PC-9 (cell line): ENCODE measurements at regions not wholly inside any gene's neighbourhood (a gene's known extent, or its start where the extent isn't known, plus 50 kb on each side); places are given as distances from the start of the nearest gene placed in this dataset.

Source experiments
- BruUV-seq: library from RNA; stranded (reverse); fragments of 400-500 nt; replicated peaks from 2 replicates; lab custom pipeline; 2021; lab: Mats Ljungman, UMichigan
- CTCF ChIA-PET: fragments of 300-600 bp; sonication (Branson Sonifier 250); formaldehyde crosslinking; loops from one replicate; lab custom pipeline; 2022; ENCODE audit warnings: antibody characterized with exemption; lab: Charles Lee
- POLR2A ChIA-PET: fragments of 300-600 bp; sonication (Branson Sonifier 250); formaldehyde crosslinking; loops from one replicate; lab custom pipeline; 2022; ENCODE audit warnings: antibody characterized with exemption; ENCODE audit not compliant: unreplicated experiment; lab: Charles Lee
- DNase-seq, 2 experiments: peaks; one replicate each; pipeline versions ENCODE4 v3.0.0 to v3.0.0-alpha.2; 2015 to 2022; ENCODE audit warnings: mixed read lengths in 1 of 2
- H2AFZ ChIP-seq: fragments of 200-600 bp; sonication (generic); 2 replicates; pipeline ENCODE4 v1.8.1; 2017; ENCODE audit warnings: antibody characterized with exemption
- H3F3A ChIP-seq: fragments of 200-600 bp; sonication (generic); 2 replicates; pipeline ENCODE4 v1.8.1; 2017; ENCODE audit warnings: antibody characterized with exemption, mild to moderate bottlenecking, low read depth; ENCODE audit not compliant: insufficient read depth
- H3K27ac ChIP-seq: fragments of 200-600 bp; sonication (generic); 2 replicates; pipeline ENCODE4 v1.6.1; 2016; ENCODE audit warnings: mixed run types
- H3K27me3 ChIP-seq: fragments of 200-600 bp; sonication (generic); 2 replicates; pipeline ENCODE4 v1.6.1; 2016; ENCODE audit warnings: low read depth, mixed run types; ENCODE audit not compliant: insufficient read depth
- H3K36me3 ChIP-seq: fragments of 200-600 bp; sonication (generic); 2 replicates; pipeline ENCODE4 v1.6.1; 2016; ENCODE audit warnings: low read depth, mixed run types
- H3K4me1 ChIP-seq: fragments of 200-600 bp; sonication (generic); replicated peaks from 2 replicates; pipeline ENCODE4 v1.6.1; 2016; ENCODE audit warnings: mixed run types; ENCODE audit not compliant: insufficient read depth
- H3K4me2 ChIP-seq: fragments of 200-600 bp; sonication (generic); 2 replicates; pipeline ENCODE4 v1.6.1; 2017; ENCODE audit warnings: mixed run types
- H3K4me3 ChIP-seq: fragments of 200-600 bp; sonication (generic); 2 replicates; pipeline ENCODE4 v1.6.1; 2016; ENCODE audit warnings: mixed run types
- H3K79me2 ChIP-seq: fragments of 200-600 bp; sonication (generic); 2 replicates; pipeline ENCODE4 v1.6.1; 2017; ENCODE audit warnings: low read depth, mixed run types
- H3K9me2 ChIP-seq: fragments of 200-600 bp; sonication (generic); 2 replicates; pipeline ENCODE4 v1.8.1; 2017; ENCODE audit warnings: mild to moderate bottlenecking; ENCODE audit not compliant: insufficient read depth
- H3K9me3 ChIP-seq: fragments of 200-600 bp; sonication (generic); 2 replicates; pipeline ENCODE4 v1.8.1; 2016; ENCODE audit warnings: low read depth; ENCODE audit not compliant: insufficient read depth
- H4K20me1 ChIP-seq: fragments of 200-600 bp; sonication (generic); 2 replicates; pipeline ENCODE4 v1.8.1; 2017; ENCODE audit not compliant: insufficient read depth
- EZH2 ChIP-seq: fragments of 200-600 bp; sonication (generic); IDR thresholded peaks from 2 replicates; pipeline ENCODE4 v1.8.0; 2017; ENCODE audit warnings: antibody characterized with exemption, low read depth
- intact Hi-C: fragments of 100-400 bp; cut with micrococcal nuclease; formaldehyde crosslinking; loops from one replicate; pipeline ENCODE4 v1.10.0; 2022; ENCODE audit not compliant: unreplicated experiment
- TF ChIP-seq, protein P1 (sequence below): fragments of 200-600 bp; sonication (generic); conservative IDR thresholded peaks from 2 replicates; pipeline ENCODE4 v1.6.1; 2017; ENCODE audit warnings: mixed run types, antibody characterized with exemption, mild to moderate bottlenecking, moderate library complexity

DNA sequence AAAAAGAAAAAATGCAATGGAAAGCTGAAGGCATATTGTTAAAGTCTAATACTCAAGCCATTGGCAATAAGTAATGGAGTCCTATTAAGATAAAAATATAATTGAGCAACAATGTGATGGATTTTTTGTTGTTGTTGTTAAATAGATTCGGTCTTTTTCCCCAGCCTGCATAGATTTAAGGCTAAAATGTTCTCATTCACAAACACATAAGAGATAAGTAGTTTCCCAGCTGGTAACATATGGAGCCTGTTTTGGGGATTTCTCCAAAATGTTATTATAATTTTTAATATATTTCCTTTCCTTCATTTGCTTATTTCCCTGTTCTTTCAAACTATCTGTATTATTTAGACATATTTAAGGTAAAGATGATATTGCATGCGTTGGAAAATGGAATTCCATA lies 1149.1 kb upstream of the PRR20A start:
- H3K9me2 ChIP-seq: no peaks in the 10 kb centered on the region
- H3K79me2 ChIP-seq: no peaks in the 10 kb centered on the region
- no peaks in the 10 kb centered on the region for H3K36me3 ChIP-seq
- H3K4me2 ChIP-seq: no peak overlapping the region
- intact Hi-C loops: no loop called here
- TF ChIP-seq, protein P1, sequence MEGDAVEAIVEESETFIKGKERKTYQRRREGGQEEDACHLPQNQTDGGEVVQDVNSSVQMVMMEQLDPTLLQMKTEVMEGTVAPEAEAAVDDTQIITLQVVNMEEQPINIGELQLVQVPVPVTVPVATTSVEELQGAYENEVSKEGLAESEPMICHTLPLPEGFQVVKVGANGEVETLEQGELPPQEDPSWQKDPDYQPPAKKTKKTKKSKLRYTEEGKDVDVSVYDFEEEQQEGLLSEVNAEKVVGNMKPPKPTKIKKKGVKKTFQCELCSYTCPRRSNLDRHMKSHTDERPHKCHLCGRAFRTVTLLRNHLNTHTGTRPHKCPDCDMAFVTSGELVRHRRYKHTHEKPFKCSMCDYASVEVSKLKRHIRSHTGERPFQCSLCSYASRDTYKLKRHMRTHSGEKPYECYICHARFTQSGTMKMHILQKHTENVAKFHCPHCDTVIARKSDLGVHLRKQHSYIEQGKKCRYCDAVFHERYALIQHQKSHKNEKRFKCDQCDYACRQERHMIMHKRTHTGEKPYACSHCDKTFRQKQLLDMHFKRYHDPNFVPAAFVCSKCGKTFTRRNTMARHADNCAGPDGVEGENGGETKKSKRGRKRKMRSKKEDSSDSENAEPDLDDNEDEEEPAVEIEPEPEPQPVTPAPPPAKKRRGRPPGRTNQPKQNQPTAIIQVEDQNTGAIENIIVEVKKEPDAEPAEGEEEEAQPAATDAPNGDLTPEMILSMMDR: no peak
- no peak for TF ChIP-seq EZH2
- no peaks in the 10 kb centered on the region for H3K9me3 ChIP-seq
- no peaks in the 10 kb centered on the region for H3K4me1 ChIP-seq
- H3F3A ChIP-seq: no peaks in the 10 kb centered on the region
- ChIA-PET POLR2A (no interaction called here), CTCF (no interaction called here)
- no peak overlapping the region for H2AFZ ChIP-seq
- no peak overlapping the region for H3K4me3 ChIP-seq
- no peak for DNase-seq
- no peaks in the 10 kb centered on the region for H3K27me3 ChIP-seq
- no peak overlapping the region for H3K27ac ChIP-seq
- H4K20me1 ChIP-seq: no peaks in the 10 kb centered on the region
- no TSS peak for BruUV-seq

GRCh38 chr13:55992145-55992544 lies 1148.6 kb upstream of the PRR20A start:
- no TSS peak for BruUV-seq
- intact Hi-C loops: no loop called here
- Histone ChIP-seq H3K9me2 (no peaks in the 10 kb centered on the region), H3K27me3 (no peaks in the 10 kb centered on the region), H3K9me3 (no peaks in the 10 kb centered on the region), H2AFZ (no peak overlapping the region), H3K79me2 (no peaks in the 10 kb centered on the region), H3K36me3 (no peaks in the 10 kb centered on the region), H3K27ac (no peak overlapping the region), H3K4me2 (no peak overlapping the region), H4K20me1 (no peaks in the 10 kb centered on the region), H3K4me1 (no peaks in the 10 kb centered on the region), H3F3A (no peaks in the 10 kb centered on the region), H3K4me3 (no peak overlapping the region)
- DNase-seq: no peak
- ChIA-PET POLR2A (no interaction called here), CTCF (no interaction called here)
- TF ChIP-seq EZH2: no peak
- TF ChIP-seq, protein P1: no peak

DNA sequence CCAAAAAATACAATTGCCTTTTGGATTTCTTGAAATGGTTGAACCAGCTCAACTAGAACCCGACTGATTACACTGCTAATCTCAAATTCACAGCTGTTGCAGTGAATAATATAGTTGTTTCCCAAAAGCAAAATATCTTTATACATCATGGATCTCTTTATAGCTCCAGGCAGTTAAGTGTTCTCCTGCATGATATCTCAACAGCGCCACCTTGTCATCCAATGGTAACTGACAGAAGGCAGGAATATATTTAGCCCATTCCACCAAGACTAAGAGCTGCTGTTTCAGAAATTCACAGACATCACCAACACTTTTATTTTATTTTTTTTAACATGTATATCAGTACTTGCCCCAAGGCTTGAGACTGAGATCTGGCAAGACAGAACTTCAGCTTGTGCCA lies 1141.0 kb upstream of the PRR20A start:
- H3K4me1 ChIP-seq: no peaks in the 10 kb centered on the region
- no peaks in the 10 kb centered on the region for H3K9me2 ChIP-seq
- H2AFZ ChIP-seq: no peak overlapping the region
- H3F3A ChIP-seq: no peaks in the 10 kb centered on the region
- no TSS peak for BruUV-seq
- ChIA-PET CTCF (no interaction called here), POLR2A (no interaction called here)
- TF ChIP-seq, protein P1: no peak; the same call in 1 of the 2 replicates
- TF ChIP-seq EZH2: no peak
- no peaks in the 10 kb centered on the region for H4K20me1 ChIP-seq
- H3K9me3 ChIP-seq: no peaks in the 10 kb centered on the region
- H3K4me2 ChIP-seq: no peak overlapping the region
- H3K36me3 ChIP-seq: no peaks in the 10 kb centered on the region
- H3K79me2 ChIP-seq: no peaks in the 10 kb centered on the region
- no peak for DNase-seq
- no peak overlapping the region for H3K27ac ChIP-seq
- intact Hi-C loops: no loop called here
- H3K4me3 ChIP-seq: no peak overlapping the region
- H3K27me3 ChIP-seq: no peaks in the 10 kb centered on the region
